ENCODE measurements at regions not wholly inside any gene's neighbourhood (a gene's known extent, or its start where the extent isn't known, plus 50 kb on each side); places are given as distances from the start of the nearest gene placed in this dataset.
A peak's percentile ranks its signal among the peaks of the same experiment; 100 is the strongest.
"Not testable (repeated sequence)": the region's sequence is repeated elsewhere in the genome, so short reads cannot be mapped to it uniquely, and the experiment has no call there.

GRCh38 chr9:12425878-12426864, 267.0 kb upstream of the TYRP1 start:
- no peak overlapping the region for H3K4me2 ChIP-seq
- H3K4me1 ChIP-seq = no peaks in the 10 kb centered on the region
- no peaks in the 10 kb centered on the region; the same call in 2 of the 3 replicates for H3K9me3 ChIP-seq
- TF ChIP-seq EHMT2 (IDR thresholded peaks at IDR 0.05; ENCODE audit: low read depth) (no peak), RAD21 (conservative IDR thresholded peaks at IDR 0.05 in 1 of 2, IDR thresholded peaks at IDR 0.05 in 1 of 2) (peak in 1 of 2 experiments; percentile 30; a peak in 1 of 5 replicates), FOXS1 (CRISPR knock-in tag; IDR thresholded peaks at IDR 0.05) (no peak)
- FAIRE-seq = no peak
- no peak overlapping the region for H3K4me3 ChIP-seq
- CTCF ChIA-PET = interaction anchor here (0.7 to 1.4 kb wide), 2 partner anchors 11 kb away, joined by 4 to 5 read pairs; no protein-coding TSS in a partner anchor
- H3K27ac ChIP-seq = no peak overlapping the region
- POLR2A ChIA-PET = no interaction called here
- ATAC-seq = peak; percentile 37 to 43; a peak in 1 of 6 replicates
- WGBS (ENCODE audit: missing lambda C conversion rate) = 2% methylated on average over 8 of the region's 8 CpGs
- DNase-seq (ENCODE audit: low read depth in 1 of 2, low spot score in 1 of 2) = peak in 1 of 2 experiments; percentile 24

GRCh38 chr9:12439267-12439666, 253.9 kb upstream of the TYRP1 start:
- Histone ChIP-seq H3K4me3 (no peak overlapping the region), H3K27ac (no peak overlapping the region), H3K4me2 (no peak overlapping the region), H3K4me1 (no peaks in the 10 kb centered on the region), H3K9me3 (no peaks in the 10 kb centered on the region)
- ChIA-PET CTCF (no interaction called here), POLR2A (no interaction called here)
- WGBS (ENCODE audit: missing lambda C conversion rate) = 4% methylated on average over 2 of the region's 3 CpGs
- ATAC-seq (no peak), FAIRE-seq (no peak), DNase-seq (ENCODE audit: low read depth in 1 of 2, low spot score in 1 of 2) (no peak)
- TF ChIP-seq HOXA7 (CRISPR knock-in tag; IDR thresholded peaks at IDR 0.05) (no peak), CHD2 (IDR thresholded peaks at IDR 0.05; ENCODE audit: low read length, partially characterized antibody) (no peak), RFX5 (IDR thresholded peaks at IDR 0.05) (no peak), FOSL2 (IDR thresholded peaks at IDR 0.05) (no peak), FOSL2 (CRISPR knock-in tag; IDR thresholded peaks at IDR 0.05) (no peak), HOXB13 (CRISPR knock-in tag; IDR thresholded peaks at IDR 0.05; ENCODE audit: low read depth) (no peak), CHD4 (IDR thresholded peaks at IDR 0.05; ENCODE audit: borderline replicate concordance) (no peak), NPAS2 (CRISPR knock-in tag; IDR thresholded peaks at IDR 0.05; ENCODE audit: borderline replicate concordance) (no peak), PHF8 (IDR thresholded peaks at IDR 0.05; ENCODE audit: borderline replicate concordance, low read depth) (no peak), EHMT2 (IDR thresholded peaks at IDR 0.05; ENCODE audit: low read depth) (no peak), KDM5A (IDR thresholded peaks at IDR 0.05) (no peak)

DNA sequence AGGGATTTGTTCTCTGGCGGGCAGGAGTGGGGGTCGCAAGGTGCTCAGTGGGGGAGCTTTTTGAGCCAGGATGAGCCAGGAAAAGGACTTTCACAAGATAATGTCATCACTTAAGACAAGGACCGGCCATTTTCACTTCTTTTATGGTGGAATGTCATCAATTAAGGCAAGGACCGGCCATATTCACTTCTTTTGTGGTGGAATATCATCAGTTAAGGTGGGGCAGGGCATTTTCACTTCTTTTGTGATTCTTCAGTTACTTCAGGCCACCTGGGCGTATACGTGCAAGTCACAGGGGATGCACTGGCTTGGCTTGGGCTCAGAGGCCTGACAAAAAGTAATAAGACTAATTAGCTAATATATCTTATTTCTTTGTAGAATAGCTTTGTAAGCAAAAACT, 252.1 kb upstream of the TYRP1 start:
- DNase-seq (ENCODE audit: low read depth in 1 of 2, low spot score in 1 of 2); H3K4me2 ChIP-seq; ATAC-seq; POLR2A ChIA-PET; H3K4me1 ChIP-seq; H3K9me3 ChIP-seq; FAIRE-seq; H3K4me3 ChIP-seq; H3K27ac ChIP-seq: not testable (repeated sequence)
- CTCF ChIA-PET = interaction anchor here (0.7 kb wide), 1 partner anchor 10 kb away, joined by 3 read pairs; no protein-coding TSS in a partner anchor
- peak; percentile 18 for TF ChIP-seq MAFK (IDR thresholded peaks at IDR 0.05; ENCODE audit: partially characterized antibody)
- WGBS (ENCODE audit: missing lambda C conversion rate) = 13% methylated on average over 6 of the region's 6 CpGs

- FAIRE-seq (no peak), ATAC-seq (no peak)
Observed at GRCh38 chr9:12441506-12441905, 251.7 kb upstream of the TYRP1 start.

More at GRCh38 chr9:12441506-12441905, 251.7 kb upstream of the TYRP1 start:
- Histone ChIP-seq H3K4me1 (no peaks in the 10 kb centered on the region), H3K9me3 (no peaks in the 10 kb centered on the region), H3K4me3 (no peak overlapping the region), H3K27ac (no peak overlapping the region), H3K4me2 (no peak overlapping the region)
- ChIA-PET CTCF (interaction anchor here (0.7 kb wide), 1 partner anchor 9 kb away, joined by 3 read pairs; no protein-coding TSS in a partner anchor), POLR2A (no interaction called here)
- WGBS (ENCODE audit: missing lambda C conversion rate) = 3% methylated on average over 1 of the region's 1 CpG
- TF ChIP-seq PBX3 (IDR thresholded peaks at IDR 0.05) (no peak), HOXA7 (CRISPR knock-in tag; IDR thresholded peaks at IDR 0.05) (no peak), ZC3H11A (IDR thresholded peaks at IDR 0.05) (no peak), CHD2 (IDR thresholded peaks at IDR 0.05; ENCODE audit: low read length, partially characterized antibody) (no peak), EHF (CRISPR knock-in tag; IDR thresholded peaks at IDR 0.05) (no peak), CHD4 (IDR thresholded peaks at IDR 0.05; ENCODE audit: borderline replicate concordance) (no peak), TP53 (CRISPR knock-in tag; IDR thresholded peaks at IDR 0.05) (no peak), KDM1A (IDR thresholded peaks at IDR 0.05; ENCODE audit: low read depth) (no peak), EP300 (IDR thresholded peaks at IDR 0.05) (no peak)
- TF ChIP-seq, protein P1, sequence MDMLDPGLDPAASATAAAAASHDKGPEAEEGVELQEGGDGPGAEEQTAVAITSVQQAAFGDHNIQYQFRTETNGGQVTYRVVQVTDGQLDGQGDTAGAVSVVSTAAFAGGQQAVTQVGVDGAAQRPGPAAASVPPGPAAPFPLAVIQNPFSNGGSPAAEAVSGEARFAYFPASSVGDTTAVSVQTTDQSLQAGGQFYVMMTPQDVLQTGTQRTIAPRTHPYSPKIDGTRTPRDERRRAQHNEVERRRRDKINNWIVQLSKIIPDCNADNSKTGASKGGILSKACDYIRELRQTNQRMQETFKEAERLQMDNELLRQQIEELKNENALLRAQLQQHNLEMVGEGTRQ (IDR thresholded peaks at IDR 0.05) = no peak
- TF ChIP-seq, protein P2, sequence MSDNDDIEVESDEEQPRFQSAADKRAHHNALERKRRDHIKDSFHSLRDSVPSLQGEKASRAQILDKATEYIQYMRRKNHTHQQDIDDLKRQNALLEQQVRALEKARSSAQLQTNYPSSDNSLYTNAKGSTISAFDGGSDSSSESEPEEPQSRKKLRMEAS (IDR thresholded peaks at IDR 0.05) = no peak
- DNase-seq (ENCODE audit: low read depth in 1 of 2, low spot score in 1 of 2) = no peak

Data from A549 (cell line).